GM12801 (cell line): ENCODE measurements at regions not wholly inside any gene's neighbourhood (a gene's known extent, or its start where the extent isn't known, plus 50 kb on each side); places are given as distances from the start of the nearest gene placed in this dataset.

Experiments
- CTCF ChIP-seq: IDR thresholded peaks from one replicate; pipeline ENCODE4 v1.5.1; 2011; ENCODE audit warnings: control low read depth; ENCODE audit not compliant: insufficient read length; ENCODE audit errors: extremely low read depth

GRCh38 chr4:67036791-67037190 is 508.5 kb downstream of the CENPC start:
- no peak for TF ChIP-seq CTCF

- no peak for TF ChIP-seq CTCF
Measured at GRCh38 chr4:67035986-67036385, 509.3 kb downstream of the CENPC start.

- no peak for TF ChIP-seq CTCF
Measured at GRCh38 chr4:67035501-67035900, 509.8 kb downstream of the CENPC start.

GRCh38 chr4:67030636-67031035 is 514.7 kb downstream of the CENPC start:
- no peak for TF ChIP-seq CTCF

GRCh38 chr4:67020438-67020797 is 524.9 kb downstream of the CENPC start:
- no peak for TF ChIP-seq CTCF

- no peak for TF ChIP-seq CTCF
Measured at GRCh38 chr4:67019686-67020437, 525.4 kb downstream of the CENPC start.

GRCh38 chr4:67014592-67014991 is 530.7 kb downstream of the CENPC start:
- no peak for TF ChIP-seq CTCF

- no peak for TF ChIP-seq CTCF
Measured at GRCh38 chr4:67006791-67007190, 538.5 kb downstream of the CENPC start.
